Right lobe of liver (tissue), 4 donors: ENCODE measurements at regions not wholly inside any gene's neighbourhood (a gene's known extent, or its start where the extent isn't known, plus 50 kb on each side); places are given as distances from the start of the nearest gene placed in this dataset.

Source experiments
- POLR2A ChIP-seq: fragments of 450-650 bp; IDR thresholded peaks from one replicate; pipeline ENCODE4 v1.6.1; 2017; ENCODE audit warnings: antibody characterized with exemption, mild to moderate bottlenecking
- TF ChIP-seq, protein P1 (sequence below), 4 donors: fragments of 200-600 bp in 3 of 4; fragments of 450-650 bp in 1 of 4; IDR thresholded peaks; one replicate each; pipeline versions ENCODE4 v1.5.1 to v1.8.0; 2016 to 2022; ENCODE audit warnings: antibody characterized with exemption in 4 of 4, mild to moderate bottlenecking in 2 of 4
- donor health status: DM: no; HTN: no; CAD: no.
- donor health status: DM: no; HTN: no; CAD: no.
- donor health status: DM: no; HTN: yes; CAD: no.

DNA sequence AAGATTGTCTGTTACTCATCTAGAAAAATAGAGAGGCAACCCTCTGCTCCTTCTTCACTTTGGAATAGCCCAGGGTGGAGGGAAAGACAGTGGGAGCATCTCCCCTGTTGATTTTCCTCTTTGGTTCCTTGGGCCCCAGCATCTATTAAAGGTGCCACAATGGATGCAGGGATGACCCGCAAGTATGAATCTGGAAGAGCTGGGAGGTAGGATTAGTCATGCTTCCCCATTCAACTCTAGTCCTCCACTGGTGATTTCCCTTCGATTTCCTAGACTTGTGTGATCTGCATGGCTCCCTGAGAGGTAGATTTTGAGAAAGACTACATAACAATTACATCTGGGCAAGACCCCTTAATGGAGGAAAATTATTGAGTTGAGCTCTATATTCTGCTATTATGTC lies 127.8 kb downstream of the MAGEE1 start:
- TF ChIP-seq, protein P1, sequence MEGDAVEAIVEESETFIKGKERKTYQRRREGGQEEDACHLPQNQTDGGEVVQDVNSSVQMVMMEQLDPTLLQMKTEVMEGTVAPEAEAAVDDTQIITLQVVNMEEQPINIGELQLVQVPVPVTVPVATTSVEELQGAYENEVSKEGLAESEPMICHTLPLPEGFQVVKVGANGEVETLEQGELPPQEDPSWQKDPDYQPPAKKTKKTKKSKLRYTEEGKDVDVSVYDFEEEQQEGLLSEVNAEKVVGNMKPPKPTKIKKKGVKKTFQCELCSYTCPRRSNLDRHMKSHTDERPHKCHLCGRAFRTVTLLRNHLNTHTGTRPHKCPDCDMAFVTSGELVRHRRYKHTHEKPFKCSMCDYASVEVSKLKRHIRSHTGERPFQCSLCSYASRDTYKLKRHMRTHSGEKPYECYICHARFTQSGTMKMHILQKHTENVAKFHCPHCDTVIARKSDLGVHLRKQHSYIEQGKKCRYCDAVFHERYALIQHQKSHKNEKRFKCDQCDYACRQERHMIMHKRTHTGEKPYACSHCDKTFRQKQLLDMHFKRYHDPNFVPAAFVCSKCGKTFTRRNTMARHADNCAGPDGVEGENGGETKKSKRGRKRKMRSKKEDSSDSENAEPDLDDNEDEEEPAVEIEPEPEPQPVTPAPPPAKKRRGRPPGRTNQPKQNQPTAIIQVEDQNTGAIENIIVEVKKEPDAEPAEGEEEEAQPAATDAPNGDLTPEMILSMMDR (IDR thresholded peaks at IDR 0.05), result no peak
- no peak for TF ChIP-seq POLR2A
